PC-3 (cell line): ENCODE measurements at regions not wholly inside any gene's neighbourhood (a gene's known extent, or its start where the extent isn't known, plus 50 kb on each side); places are given as distances from the start of the nearest gene placed in this dataset.
A peak's percentile ranks its signal among the peaks of the same experiment; 100 is the strongest.
"Not testable (repeated sequence)": the region's sequence is repeated elsewhere in the genome, so short reads cannot be mapped to it uniquely, and the experiment has no call there.

Experiments
- ATAC-seq: fragments of 200-7000 bp; cut with Tn5 transposase; 2 replicates; pipeline ENCODE4 v1.9.1; 2020; ENCODE audit warnings: mild to moderate bottlenecking, moderate library complexity
- BruUV-seq: library from RNA; stranded (reverse); fragments of 400-500 nt; replicated peaks from 2 replicates; lab custom pipeline; 2021; lab: Mats Ljungman, UMichigan
- CTCF ChIA-PET: fragments of 300-600 bp; sonication (Branson Sonifier 250); formaldehyde crosslinking; loops from one replicate; lab custom pipeline; 2022; ENCODE audit warnings: antibody characterized with exemption; lab: Charles Lee
- POLR2A ChIA-PET: fragments of 300-600 bp; sonication (Branson Sonifier 250); formaldehyde crosslinking; loops from one replicate; lab custom pipeline; 2022; ENCODE audit warnings: antibody characterized with exemption; ENCODE audit not compliant: unreplicated experiment; lab: Charles Lee
- DNase-seq: peaks from one replicate; pipeline ENCODE4 v3.0.0-alpha.2; 2015
- H2AFZ ChIP-seq: fragments of 300-600 bp; sonication (generic); 2 replicates; pipeline ENCODE4 v1.6.0; 2016; ENCODE audit warnings: antibody characterized with exemption, low read length
- H3F3A ChIP-seq: fragments of 300-600 bp; sonication (generic); one replicate; pipeline ENCODE4 v1.6.0; 2017; ENCODE audit warnings: antibody characterized with exemption, low read length, control low read depth, mild to moderate bottlenecking; ENCODE audit not compliant: unreplicated experiment
- H3K27ac ChIP-seq: fragments of 300-600 bp; sonication (generic); 2 replicates; pipeline ENCODE4 v1.5.1; 2016; ENCODE audit warnings: mild to moderate bottlenecking, low read length
- H3K27me3 ChIP-seq: fragments of 300-600 bp; sonication (generic); 2 replicates; pipeline ENCODE4 v1.6.1; 2016; ENCODE audit warnings: low read length, mixed read lengths
- H3K36me3 ChIP-seq: fragments of 300-600 bp; sonication (generic); 2 replicates; pipeline ENCODE4 v1.6.1; 2016; ENCODE audit warnings: low read depth, mixed run types, low read length, mixed read lengths
- H3K4me1 ChIP-seq: fragments of 300-600 bp; sonication (generic); 2 replicates; pipeline ENCODE4 v1.5.1; 2016; ENCODE audit warnings: low read length; ENCODE audit not compliant: insufficient read depth
- H3K4me2 ChIP-seq: fragments of 300-600 bp; sonication (generic); 2 replicates; pipeline ENCODE4 v1.6.0; 2016; ENCODE audit warnings: low read length
- H3K4me3 ChIP-seq: fragments of 300-600 bp; sonication (generic); 2 replicates; pipeline ENCODE4 v1.5.1; 2016; ENCODE audit warnings: mild to moderate bottlenecking, low read length, mixed read lengths
- H3K79me2 ChIP-seq: fragments of 300-600 bp; sonication (generic); 2 replicates; pipeline ENCODE4 v1.6.1; 2017; ENCODE audit warnings: low read length, mixed read lengths
- H3K9ac ChIP-seq: fragments of 300-600 bp; sonication (generic); 2 replicates; pipeline ENCODE4 v1.6.0; 2016; ENCODE audit warnings: mild to moderate bottlenecking, low read length
- H3K9me2 ChIP-seq: fragments of 300-600 bp; sonication (generic); replicated peaks from 2 replicates; pipeline ENCODE4 v1.6.1; 2016; ENCODE audit warnings: mixed run types, low read length, mixed read lengths
- H3K9me3 ChIP-seq: fragments of 300-600 bp; sonication (generic); 2 replicates; pipeline ENCODE4 v1.6.1; 2016; ENCODE audit warnings: low read length, mixed read lengths
- H4K20me1 ChIP-seq: fragments of 300-600 bp; sonication (generic); 2 replicates; pipeline ENCODE4 v1.6.1; 2016; ENCODE audit warnings: low read length, mixed read lengths
- EZH2 ChIP-seq: fragments of 300-600 bp; sonication (generic); IDR thresholded peaks from one replicate; pipeline ENCODE4 v1.6.1; 2017; ENCODE audit warnings: antibody characterized with exemption, mild to moderate bottlenecking, low read length; ENCODE audit not compliant: unreplicated experiment
- EZH2phosphoT487 ChIP-seq: fragments of 300-600 bp; sonication (generic); IDR thresholded peaks from 2 replicates; pipeline ENCODE4 v1.6.1; 2018; ENCODE audit warnings: mild to moderate bottlenecking, antibody characterized with exemption, low read length, borderline replicate concordance
- intact Hi-C: fragments of 100-400 bp; cut with micrococcal nuclease; formaldehyde crosslinking; loops from 2 replicates; pipeline ENCODE4 v1.9.0; 2023
- TF ChIP-seq, protein P1 (sequence below): fragments of 300-600 bp; sonication (generic); conservative IDR thresholded peaks from 2 replicates; pipeline ENCODE4 v1.5.1; 2017; ENCODE audit warnings: antibody characterized with exemption, low read depth, mild to moderate bottlenecking, low read length

DNA sequence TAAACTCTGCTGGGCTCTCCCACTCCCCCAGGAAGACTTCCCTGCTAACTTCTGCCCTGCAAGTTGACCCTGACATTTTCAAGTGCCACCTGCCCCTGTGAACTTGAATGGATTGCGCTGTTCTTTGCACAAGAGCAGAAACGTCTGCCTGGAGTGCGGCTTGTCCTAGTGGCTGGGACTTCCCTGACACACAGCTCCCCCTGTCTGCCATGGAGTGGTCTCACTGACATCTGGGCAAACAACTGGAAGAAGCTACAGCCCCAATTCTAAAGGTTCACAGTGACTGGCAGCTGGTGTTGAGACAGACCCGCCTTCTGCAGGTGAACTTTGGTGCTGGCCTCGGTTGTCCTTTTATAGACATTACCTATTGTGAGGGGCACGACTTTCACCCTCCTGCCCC, 138.7 kb downstream of the KLRB1 start:
- H3K4me1 ChIP-seq, CTCF ChIA-PET, H3K9me3 ChIP-seq, BruUV-seq, intact Hi-C loops, H3K27me3 ChIP-seq, H2AFZ ChIP-seq, H3K9ac ChIP-seq, H4K20me1 ChIP-seq, H3K27ac ChIP-seq, H3K36me3 ChIP-seq, H3K9me2 ChIP-seq, H3F3A ChIP-seq, H3K79me2 ChIP-seq, H3K4me3 ChIP-seq, H3K4me2 ChIP-seq: not testable (repeated sequence)
- POLR2A ChIA-PET: interaction anchor here (0.6 kb wide), 1 partner anchor 19 kb away, joined by 4 read pairs; no protein-coding TSS in a partner anchor
- TF ChIP-seq, protein P1, sequence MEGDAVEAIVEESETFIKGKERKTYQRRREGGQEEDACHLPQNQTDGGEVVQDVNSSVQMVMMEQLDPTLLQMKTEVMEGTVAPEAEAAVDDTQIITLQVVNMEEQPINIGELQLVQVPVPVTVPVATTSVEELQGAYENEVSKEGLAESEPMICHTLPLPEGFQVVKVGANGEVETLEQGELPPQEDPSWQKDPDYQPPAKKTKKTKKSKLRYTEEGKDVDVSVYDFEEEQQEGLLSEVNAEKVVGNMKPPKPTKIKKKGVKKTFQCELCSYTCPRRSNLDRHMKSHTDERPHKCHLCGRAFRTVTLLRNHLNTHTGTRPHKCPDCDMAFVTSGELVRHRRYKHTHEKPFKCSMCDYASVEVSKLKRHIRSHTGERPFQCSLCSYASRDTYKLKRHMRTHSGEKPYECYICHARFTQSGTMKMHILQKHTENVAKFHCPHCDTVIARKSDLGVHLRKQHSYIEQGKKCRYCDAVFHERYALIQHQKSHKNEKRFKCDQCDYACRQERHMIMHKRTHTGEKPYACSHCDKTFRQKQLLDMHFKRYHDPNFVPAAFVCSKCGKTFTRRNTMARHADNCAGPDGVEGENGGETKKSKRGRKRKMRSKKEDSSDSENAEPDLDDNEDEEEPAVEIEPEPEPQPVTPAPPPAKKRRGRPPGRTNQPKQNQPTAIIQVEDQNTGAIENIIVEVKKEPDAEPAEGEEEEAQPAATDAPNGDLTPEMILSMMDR: 0 out of 2 replicates have a peak, but pooled peaks have one; percentile 20
- peak; percentile 6 for DNase-seq
- ATAC-seq: peak; percentile 37; the same call in 1 of the 2 replicates

DNA sequence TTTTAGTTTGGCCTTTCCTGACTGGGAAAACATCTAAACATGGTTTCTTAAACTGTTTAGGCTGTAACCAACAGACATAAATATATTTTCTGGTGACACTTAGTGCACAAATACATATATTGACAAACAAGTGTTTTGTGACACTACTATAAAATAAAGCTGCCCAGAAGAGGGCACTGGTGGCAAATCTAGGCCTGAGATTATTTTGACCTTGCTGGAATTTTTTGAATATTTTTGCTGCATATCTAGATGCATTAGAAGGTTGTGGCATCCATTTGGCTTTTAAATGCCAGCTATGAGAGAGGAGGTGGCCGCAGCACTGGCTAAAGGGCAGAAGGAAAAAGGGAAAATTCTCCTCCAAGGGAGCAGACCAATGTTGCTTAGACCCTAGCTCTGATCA, 139.6 kb downstream of the KLRB1 start:
- H3K4me2 ChIP-seq, H4K20me1 ChIP-seq, H3K4me1 ChIP-seq, H3K9me3 ChIP-seq, H3K27me3 ChIP-seq, BruUV-seq, H3K79me2 ChIP-seq, POLR2A ChIA-PET, H3K4me3 ChIP-seq, H2AFZ ChIP-seq, H3K9me2 ChIP-seq, ATAC-seq, intact Hi-C loops, H3K27ac ChIP-seq, H3K9ac ChIP-seq, H3K36me3 ChIP-seq, H3F3A ChIP-seq, DNase-seq: not testable (repeated sequence)
- CTCF ChIA-PET: interaction anchor here (0.6 kb wide), 1 partner anchor 542 kb away, joined by 3 read pairs; no protein-coding TSS in a partner anchor

DNA sequence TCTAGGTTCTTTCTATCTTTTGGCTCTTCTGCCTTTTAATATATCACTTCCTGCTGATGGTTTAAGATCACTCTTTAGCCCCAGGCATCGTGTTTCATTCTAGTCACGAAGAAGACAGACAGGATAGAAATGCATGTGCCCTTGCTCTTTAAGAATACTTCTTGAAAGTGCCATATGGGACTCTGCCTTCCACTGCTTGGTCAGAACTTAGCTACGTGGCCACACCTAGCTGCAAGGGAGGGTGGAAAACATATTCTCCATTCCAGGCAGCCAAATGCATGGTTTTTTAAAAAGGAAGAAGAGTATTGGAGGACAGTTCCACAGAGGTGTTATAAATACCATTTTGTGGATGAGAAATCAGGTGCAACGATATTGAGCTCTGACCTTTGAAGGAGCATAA, 143.3 kb downstream of the KLRB1 start:
- no peak overlapping the region for H3K4me2 ChIP-seq
- H3F3A ChIP-seq: no peaks in the 10 kb centered on the region
- H3K9me2 ChIP-seq: no peaks in the 10 kb centered on the region
- no peak overlapping the region for H2AFZ ChIP-seq
- TF ChIP-seq EZH2 (no peak), EZH2phosphoT487 (no peak)
- TF ChIP-seq, protein P1: no peak
- no peak overlapping the region for H3K27ac ChIP-seq
- H3K4me3 ChIP-seq: no peak overlapping the region
- no peak for DNase-seq
- CTCF ChIA-PET: no interaction called here
- no peak for ATAC-seq
- H3K9me3 ChIP-seq: no peaks in the 10 kb centered on the region
- H3K36me3 ChIP-seq: no peaks in the 10 kb centered on the region
- intact Hi-C loops: no loop called here
- no peaks in the 10 kb centered on the region for H3K79me2 ChIP-seq
- POLR2A ChIA-PET: no interaction called here
- H3K27me3 ChIP-seq: no peaks in the 10 kb centered on the region
- H4K20me1 ChIP-seq: no peaks in the 10 kb centered on the region
- no peak overlapping the region for H3K9ac ChIP-seq
- H3K4me1 ChIP-seq: no peaks in the 10 kb centered on the region
- no TSS peak for BruUV-seq

DNA sequence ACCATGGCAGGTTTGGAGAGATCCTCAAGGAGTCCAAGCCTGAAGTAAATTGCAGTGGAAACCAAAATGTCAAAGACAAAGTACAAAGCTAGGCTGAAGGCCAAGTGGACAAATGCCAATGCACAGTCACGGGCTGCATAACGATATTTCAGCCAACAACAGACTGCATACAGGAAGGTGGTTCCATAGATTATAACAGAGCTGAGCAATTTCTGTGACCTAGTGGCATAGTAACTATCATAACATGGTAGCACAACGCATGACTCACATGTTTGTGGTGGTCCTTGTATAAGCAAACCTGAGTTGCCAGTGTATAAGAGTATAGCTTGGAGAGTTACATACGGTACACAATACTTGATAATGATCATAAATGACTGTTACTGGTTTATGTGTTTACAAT, 152.2 kb downstream of the KLRB1 start:
- H3K4me3 ChIP-seq, CTCF ChIA-PET: not testable (repeated sequence)

DNA sequence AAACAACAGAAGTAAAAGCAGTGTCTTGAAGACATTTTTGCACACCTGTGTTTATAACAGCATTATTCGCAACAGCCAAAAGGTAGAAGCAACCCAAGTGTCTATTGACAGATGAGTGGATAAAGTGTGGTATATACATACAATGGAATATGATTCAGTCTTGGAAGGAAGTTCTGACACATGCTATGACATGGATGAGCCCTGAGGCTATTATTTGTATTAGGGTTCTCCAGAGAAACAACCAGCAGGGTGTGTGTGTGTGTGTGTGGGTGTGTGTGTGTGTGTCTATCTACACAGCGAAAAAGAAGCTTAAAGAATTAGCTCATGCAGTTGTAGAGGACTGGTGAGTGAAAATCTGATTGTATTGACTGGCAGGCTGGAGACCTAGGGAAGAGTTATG, 153.7 kb downstream of the KLRB1 start:
- H3K9me2 ChIP-seq, H3K4me3 ChIP-seq, H3K9ac ChIP-seq, H3K9me3 ChIP-seq, H2AFZ ChIP-seq, H3K36me3 ChIP-seq, H4K20me1 ChIP-seq, CTCF ChIA-PET, H3K4me2 ChIP-seq, H3K27ac ChIP-seq, H3K4me1 ChIP-seq, H3F3A ChIP-seq, BruUV-seq, intact Hi-C loops, H3K79me2 ChIP-seq, H3K27me3 ChIP-seq, POLR2A ChIA-PET: not testable (repeated sequence)
- ATAC-seq (peak; percentile 31), DNase-seq (peak; percentile 46)

More for the DNA sequence above, 152.2 kb downstream of the KLRB1 start:
- H3K9ac ChIP-seq, H3F3A ChIP-seq, POLR2A ChIA-PET, H3K4me1 ChIP-seq, H3K27ac ChIP-seq, H3K36me3 ChIP-seq, H3K9me2 ChIP-seq, H2AFZ ChIP-seq, H3K79me2 ChIP-seq, H3K27me3 ChIP-seq, H3K4me2 ChIP-seq, H3K9me3 ChIP-seq, H4K20me1 ChIP-seq, BruUV-seq, intact Hi-C loops: not testable (repeated sequence)
- DNase-seq (peak; percentile 36), ATAC-seq (peak; percentile 51)
